T-helper 2 cell treated with Interferon-gamma antibody and Interleukin-4, amounts not matched to agents 5 μg/mL and 100 μg/mL, for 36 hours (primary cell): ENCODE measurements at regions not wholly inside any gene's neighbourhood (a gene's known extent, or its start where the extent isn't known, plus 50 kb on each side); places are given as distances from the start of the nearest gene placed in this dataset.

Source experiments
- DNase-seq: peaks from one replicate; pipeline ENCODE4 v3.0.0; 2021; ENCODE audit warnings: low spot score
- H3K27ac Mint-ChIP-seq: one replicate; pipeline ENCODE4 v1.8.0; 2021; ENCODE audit warnings: mild to moderate bottlenecking, mixed read lengths
- H3K27me3 Mint-ChIP-seq: one replicate; pipeline ENCODE4 v1.8.0; 2021; ENCODE audit warnings: low read depth, mixed read lengths
- H3K36me3 Mint-ChIP-seq: one replicate; pipeline ENCODE4 v1.8.0; 2021; ENCODE audit warnings: low read depth, mixed read lengths
- H3K4me1 Mint-ChIP-seq: one replicate; pipeline ENCODE4 v1.8.0; 2021; ENCODE audit warnings: low read depth, mixed read lengths
- H3K4me3 Mint-ChIP-seq: one replicate; pipeline ENCODE4 v1.8.0; 2022; ENCODE audit warnings: mild to moderate bottlenecking, moderate library complexity, mixed read lengths
- H3K9me3 Mint-ChIP-seq: one replicate; pipeline ENCODE4 v1.8.0; 2021; ENCODE audit warnings: mixed read lengths

GRCh38 chr10:21100871-21101514 is 203.9 kb upstream of the NEBL start:
- Mint-ChIP-seq H3K9me3 (no peaks in the 10 kb centered on the region), H3K4me3 (no peak overlapping the region), H3K27ac (no peak overlapping the region), H3K36me3 (no peaks in the 10 kb centered on the region), H3K27me3 (no peaks in the 10 kb centered on the region), H3K4me1 (no peaks in the 10 kb centered on the region)
- DNase-seq: peak; percentile 8

GRCh38 chr10:21100190-21100589 is 203.1 kb upstream of the NEBL start:
- H3K4me1 Mint-ChIP-seq: no peaks in the 10 kb centered on the region
- no peak overlapping the region for H3K4me3 Mint-ChIP-seq
- no peak for DNase-seq
- H3K27ac Mint-ChIP-seq: no peak overlapping the region
- no peaks in the 10 kb centered on the region for H3K9me3 Mint-ChIP-seq
- no peaks in the 10 kb centered on the region for H3K36me3 Mint-ChIP-seq
- H3K27me3 Mint-ChIP-seq: no peaks in the 10 kb centered on the region

- H3K36me3 Mint-ChIP-seq: no peaks in the 10 kb centered on the region
- DNase-seq: no peak
- H3K4me1 Mint-ChIP-seq: no peaks in the 10 kb centered on the region
- no peaks in the 10 kb centered on the region for H3K27me3 Mint-ChIP-seq
- H3K27ac Mint-ChIP-seq: no peak overlapping the region
- no peak overlapping the region for H3K4me3 Mint-ChIP-seq
- H3K9me3 Mint-ChIP-seq: no peaks in the 10 kb centered on the region
Observed at GRCh38 chr10:21099291-21100062, 202.4 kb upstream of the NEBL start.

GRCh38 chr10:21097926-21098355 is 200.8 kb upstream of the NEBL start:
- no peak overlapping the region for H3K4me3 Mint-ChIP-seq
- H3K27me3 Mint-ChIP-seq: no peaks in the 10 kb centered on the region
- H3K36me3 Mint-ChIP-seq: no peaks in the 10 kb centered on the region
- H3K9me3 Mint-ChIP-seq: no peaks in the 10 kb centered on the region
- H3K27ac Mint-ChIP-seq: no peak overlapping the region
- no peaks in the 10 kb centered on the region for H3K4me1 Mint-ChIP-seq
- DNase-seq: no peak

- H3K4me3 Mint-ChIP-seq: no peak overlapping the region
- H3K36me3 Mint-ChIP-seq: no peaks in the 10 kb centered on the region
- H3K9me3 Mint-ChIP-seq: no peaks in the 10 kb centered on the region
- no peak overlapping the region for H3K27ac Mint-ChIP-seq
- no peaks in the 10 kb centered on the region for H3K27me3 Mint-ChIP-seq
- no peak for DNase-seq
- H3K4me1 Mint-ChIP-seq: no peaks in the 10 kb centered on the region
Observed at GRCh38 chr10:21095494-21096055, 198.5 kb upstream of the NEBL start.

GRCh38 chr10:21095073-21095472 is 198.0 kb upstream of the NEBL start:
- Mint-ChIP-seq H3K4me1 (no peaks in the 10 kb centered on the region), H3K9me3 (no peaks in the 10 kb centered on the region), H3K27me3 (no peaks in the 10 kb centered on the region), H3K36me3 (no peaks in the 10 kb centered on the region), H3K27ac (no peak overlapping the region), H3K4me3 (no peak overlapping the region)
- DNase-seq: no peak

GRCh38 chr10:21092683-21093524 is 195.8 kb upstream of the NEBL start:
- no peaks in the 10 kb centered on the region for H3K4me1 Mint-ChIP-seq
- H3K27ac Mint-ChIP-seq: no peak overlapping the region
- H3K9me3 Mint-ChIP-seq: no peaks in the 10 kb centered on the region
- DNase-seq: no peak
- no peak overlapping the region for H3K4me3 Mint-ChIP-seq
- no peaks in the 10 kb centered on the region for H3K27me3 Mint-ChIP-seq
- no peaks in the 10 kb centered on the region for H3K36me3 Mint-ChIP-seq

GRCh38 chr10:21090609-21091082 is 193.5 kb upstream of the NEBL start:
- no peaks in the 10 kb centered on the region for H3K9me3 Mint-ChIP-seq
- H3K4me1 Mint-ChIP-seq: no peaks in the 10 kb centered on the region
- no peak for DNase-seq
- H3K27me3 Mint-ChIP-seq: no peaks in the 10 kb centered on the region
- no peaks in the 10 kb centered on the region for H3K36me3 Mint-ChIP-seq
- no peak overlapping the region for H3K4me3 Mint-ChIP-seq
- no peak overlapping the region for H3K27ac Mint-ChIP-seq

- no peak for DNase-seq
- no peaks in the 10 kb centered on the region for H3K27me3 Mint-ChIP-seq
- H3K4me1 Mint-ChIP-seq: no peaks in the 10 kb centered on the region
- no peak overlapping the region for H3K4me3 Mint-ChIP-seq
- no peaks in the 10 kb centered on the region for H3K9me3 Mint-ChIP-seq
- H3K27ac Mint-ChIP-seq: no peak overlapping the region
- H3K36me3 Mint-ChIP-seq: no peaks in the 10 kb centered on the region
Observed at GRCh38 chr10:21087476-21087875, 190.4 kb upstream of the NEBL start.

GRCh38 chr10:21084700-21085099 is 187.6 kb upstream of the NEBL start:
- no peaks in the 10 kb centered on the region for H3K4me1 Mint-ChIP-seq
- H3K27ac Mint-ChIP-seq: no peak overlapping the region
- no peaks in the 10 kb centered on the region for H3K36me3 Mint-ChIP-seq
- no peaks in the 10 kb centered on the region for H3K27me3 Mint-ChIP-seq
- no peak overlapping the region for H3K4me3 Mint-ChIP-seq
- DNase-seq: no peak
- no peaks in the 10 kb centered on the region for H3K9me3 Mint-ChIP-seq

GRCh38 chr10:21083861-21084260 is 186.8 kb upstream of the NEBL start:
- Mint-ChIP-seq H3K4me1 (no peaks in the 10 kb centered on the region), H3K27me3 (no peaks in the 10 kb centered on the region), H3K27ac (no peak overlapping the region), H3K36me3 (no peaks in the 10 kb centered on the region), H3K4me3 (no peak overlapping the region), H3K9me3 (no peaks in the 10 kb centered on the region)
- DNase-seq: no peak

- DNase-seq: no peak
- no peak overlapping the region for H3K4me3 Mint-ChIP-seq
- no peaks in the 10 kb centered on the region for H3K9me3 Mint-ChIP-seq
- H3K27ac Mint-ChIP-seq: no peak overlapping the region
- H3K36me3 Mint-ChIP-seq: no peaks in the 10 kb centered on the region
- H3K4me1 Mint-ChIP-seq: no peaks in the 10 kb centered on the region
- no peaks in the 10 kb centered on the region for H3K27me3 Mint-ChIP-seq
Observed at GRCh38 chr10:21082206-21082605, 185.1 kb upstream of the NEBL start.

GRCh38 chr10:21080261-21080660 is 183.2 kb upstream of the NEBL start:
- Mint-ChIP-seq H3K27me3 (no peaks in the 10 kb centered on the region), H3K9me3 (no peaks in the 10 kb centered on the region), H3K27ac (no peak overlapping the region), H3K4me1 (no peaks in the 10 kb centered on the region), H3K36me3 (no peaks in the 10 kb centered on the region), H3K4me3 (no peak overlapping the region)
- no peak for DNase-seq

- no peak for DNase-seq
- no peak overlapping the region for H3K4me3 Mint-ChIP-seq
- no peaks in the 10 kb centered on the region for H3K27me3 Mint-ChIP-seq
- H3K4me1 Mint-ChIP-seq: no peaks in the 10 kb centered on the region
- no peaks in the 10 kb centered on the region for H3K9me3 Mint-ChIP-seq
- no peaks in the 10 kb centered on the region for H3K36me3 Mint-ChIP-seq
- no peak overlapping the region for H3K27ac Mint-ChIP-seq
Observed at GRCh38 chr10:21079330-21079658, 182.2 kb upstream of the NEBL start.
